AG04450 (cell line): ENCODE measurements at regions not wholly inside any gene's neighbourhood (a gene's known extent, or its start where the extent isn't known, plus 50 kb on each side); places are given as distances from the start of the nearest gene placed in this dataset.
A peak's percentile ranks its signal among the peaks of the same experiment; 100 is the strongest.
"Not testable (repeated sequence)": the region's sequence is repeated elsewhere in the genome, so short reads cannot be mapped to it uniquely, and the experiment has no call there.

Experiments
- CTCF ChIA-PET: fragments of 300-600, 350-600 bp; formaldehyde crosslinking; extraction: SDS; loops from one replicate; lab custom pipeline; 2022; ENCODE audit warnings: antibody characterized with exemption, inconsistent platforms; lab: Charles Lee
- POLR2A ChIA-PET: fragments of 350-600 bp; formaldehyde crosslinking; extraction: SDS; loops from one replicate; lab custom pipeline; 2021; ENCODE audit warnings: antibody characterized with exemption, inconsistent platforms; lab: Yijun Ruan, JAX
- DNase-seq: peaks from one replicate; pipeline ENCODE4 v3.0.0-alpha.2; 2011; ENCODE audit warnings: low read depth, low spot score
- H3K27ac ChIP-seq: one replicate; pipeline ENCODE4 v1.5.1; 2012; ENCODE audit warnings: low read depth, low read length, control low read depth
- H3K27me3 ChIP-seq: one replicate; pipeline ENCODE4 v1.6.0; 2012; ENCODE audit warnings: low read length; ENCODE audit not compliant: control insufficient read depth, insufficient read depth
- H3K4me3 ChIP-seq: 2 replicates; pipeline ENCODE4 v1.5.1; 2011; ENCODE audit warnings: mild to moderate bottlenecking, low read depth, low read length, control low read depth
- H3K9me3 ChIP-seq: 2 replicates; pipeline ENCODE4 v1.5.1; 2012; ENCODE audit warnings: low read length; ENCODE audit not compliant: control insufficient read depth, insufficient read depth
- CTCF ChIP-seq: IDR thresholded peaks from 2 replicates; pipeline ENCODE4 v1.5.1; 2011; ENCODE audit warnings: low read depth, low read length, control low read depth, inconsistent platforms

- H3K27me3 ChIP-seq, POLR2A ChIA-PET, H3K27ac ChIP-seq, H3K4me3 ChIP-seq, H3K9me3 ChIP-seq, DNase-seq, CTCF ChIA-PET: not testable (repeated sequence)
- TF ChIP-seq CTCF = 0 out of 2 replicates have a peak, but pooled peaks have one; percentile 5
Observed at GRCh38 chr7:32691965-32692815, 196.9 kb downstream of the AVL9 start.

- H3K27me3 ChIP-seq, H3K4me3 ChIP-seq, DNase-seq, H3K27ac ChIP-seq, POLR2A ChIA-PET, H3K9me3 ChIP-seq, CTCF ChIA-PET: not testable (repeated sequence)
Observed at GRCh38 chr7:32688092-32688491, 192.8 kb downstream of the AVL9 start.

GRCh38 chr7:32681174-32681518 is 185.9 kb downstream of the AVL9 start:
- POLR2A ChIA-PET = interaction anchor here (0.6 kb wide), 1 partner anchor 164 kb away, joined by 4 read pairs; no protein-coding TSS in a partner anchor
- no peaks in the 10 kb centered on the region for H3K9me3 ChIP-seq
- no peak for TF ChIP-seq CTCF
- H3K27ac ChIP-seq = no peak overlapping the region
- CTCF ChIA-PET = interaction anchor here (0.6 kb wide), 1 partner anchor 182 kb away, joined by 3 read pairs; no protein-coding TSS in a partner anchor
- H3K4me3 ChIP-seq = no peak overlapping the region
- DNase-seq = no peak
- H3K27me3 ChIP-seq = no peaks in the 10 kb centered on the region

- H3K27ac ChIP-seq = no peak overlapping the region
Observed at GRCh38 chr7:32680259-32681173, 185.2 kb downstream of the AVL9 start.

More at GRCh38 chr7:32680259-32681173, 185.2 kb downstream of the AVL9 start:
- DNase-seq = no peak
- Histone ChIP-seq H3K9me3 (no peaks in the 10 kb centered on the region), H3K4me3 (no peak overlapping the region), H3K27me3 (no peaks in the 10 kb centered on the region)
- ChIA-PET CTCF (interaction anchor here (0.6 kb wide), 1 partner anchor 181 kb away, joined by 3 read pairs; no protein-coding TSS in a partner anchor), POLR2A (interaction anchor here (0.6 kb wide), 1 partner anchor 163 kb away, joined by 4 read pairs; no protein-coding TSS in a partner anchor)
- TF ChIP-seq CTCF = no peak
